Activated gamma-delta T cell treated with anti-CD3 and anti-CD28 coated beads, Interleukin-2, amount 50 U/mL, for 16 hours (primary cell): ENCODE measurements at regions not wholly inside any gene's neighbourhood (a gene's known extent, or its start where the extent isn't known, plus 50 kb on each side); places are given as distances from the start of the nearest gene placed in this dataset.
"Not testable (repeated sequence)": the region's sequence is repeated elsewhere in the genome, so short reads cannot be mapped to it uniquely, and the experiment has no call there.

Source experiments
- DNase-seq: peaks from one replicate; pipeline ENCODE4 v3.0.0-alpha.2; 2020; ENCODE audit warnings: low read depth

DNA sequence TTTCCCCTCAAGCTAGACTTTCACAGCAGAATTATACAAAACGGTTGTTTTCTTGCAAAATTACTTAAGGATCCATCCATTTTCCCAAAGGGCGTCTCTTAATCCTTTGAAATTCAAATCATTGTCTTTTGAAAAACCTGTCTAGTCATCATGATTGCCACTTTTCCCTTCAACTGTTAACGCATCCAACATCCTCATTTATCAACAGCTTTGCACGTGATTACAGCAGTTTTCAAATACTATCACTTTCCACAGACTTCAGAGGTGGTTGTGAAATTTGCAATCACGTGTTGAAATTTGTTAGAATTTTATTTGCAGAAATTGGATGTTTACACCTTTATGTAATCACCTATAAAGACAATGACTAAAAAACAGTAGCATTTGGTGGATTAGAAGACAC is 304.4 kb upstream of the SLC39A10 start:
- DNase-seq = no peak

- DNase-seq = no peak
Measured at GRCh38 chr2:195343942-195344530, 313.0 kb upstream of the SLC39A10 start.

DNA sequence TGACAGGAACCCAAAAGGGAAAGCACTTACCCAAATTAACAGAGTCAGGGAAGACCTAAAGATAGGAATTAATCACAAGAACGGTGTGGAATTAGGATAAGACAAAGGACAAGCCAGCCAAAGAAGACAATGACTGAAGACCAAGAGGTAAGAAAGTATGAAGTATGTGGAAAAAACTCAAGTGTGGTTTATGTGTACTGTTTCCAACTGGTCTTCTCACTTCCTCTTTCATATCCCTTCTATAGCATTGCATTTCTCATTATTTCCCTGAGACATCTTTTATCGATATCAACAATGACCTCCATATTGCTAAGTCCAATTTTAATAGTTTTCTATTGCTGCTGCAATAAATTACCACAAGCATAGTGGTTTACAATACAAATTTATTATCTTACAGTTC is 313.5 kb upstream of the SLC39A10 start:
- no peak for DNase-seq

DNA sequence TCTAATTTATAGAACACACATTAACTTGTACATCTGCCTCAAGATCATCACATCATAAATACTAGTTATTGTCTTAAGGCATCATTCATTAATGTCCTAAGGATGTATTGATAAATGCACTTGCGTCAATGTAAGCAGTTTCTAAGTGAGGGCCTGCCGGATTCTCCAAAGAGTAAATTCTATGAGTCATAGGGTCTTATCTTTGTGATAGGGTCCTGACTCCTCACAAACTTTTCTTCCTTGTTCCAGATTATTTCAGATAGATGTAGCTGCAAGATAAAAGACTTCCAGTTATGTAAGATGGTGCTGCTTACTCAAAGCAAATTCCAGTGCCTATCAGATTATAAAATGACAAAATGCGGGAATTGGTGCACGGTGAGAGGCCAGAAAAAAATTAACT is 315.0 kb upstream of the SLC39A10 start:
- no peak for DNase-seq

- DNase-seq = no peak
Measured at GRCh38 chr2:195338856-195339255, 318.2 kb upstream of the SLC39A10 start.

GRCh38 chr2:195337597-195337996 is 319.4 kb upstream of the SLC39A10 start:
- DNase-seq = no peak

DNA sequence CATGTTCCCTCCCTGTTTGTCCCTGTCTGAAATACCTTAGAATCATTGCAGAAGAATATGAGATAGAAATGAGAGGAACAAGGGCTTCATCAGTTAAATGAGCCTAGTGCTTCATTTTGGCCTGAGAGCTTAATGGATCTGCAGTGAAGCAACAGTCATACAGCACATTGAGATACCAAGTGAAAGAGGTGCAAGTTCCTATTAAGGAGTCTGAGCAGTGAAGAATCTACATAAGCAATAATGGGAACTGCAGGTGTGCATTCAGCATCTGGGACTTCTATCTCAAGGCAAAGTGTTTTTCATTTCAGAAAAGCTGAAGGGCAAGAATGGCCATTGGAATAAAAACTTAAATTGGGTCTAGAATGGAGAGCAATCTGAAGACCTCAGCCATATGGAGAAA is 323.2 kb upstream of the SLC39A10 start:
- no peak for DNase-seq

GRCh38 chr2:195331966-195332365 is 325.1 kb upstream of the SLC39A10 start:
- DNase-seq = no peak

DNA sequence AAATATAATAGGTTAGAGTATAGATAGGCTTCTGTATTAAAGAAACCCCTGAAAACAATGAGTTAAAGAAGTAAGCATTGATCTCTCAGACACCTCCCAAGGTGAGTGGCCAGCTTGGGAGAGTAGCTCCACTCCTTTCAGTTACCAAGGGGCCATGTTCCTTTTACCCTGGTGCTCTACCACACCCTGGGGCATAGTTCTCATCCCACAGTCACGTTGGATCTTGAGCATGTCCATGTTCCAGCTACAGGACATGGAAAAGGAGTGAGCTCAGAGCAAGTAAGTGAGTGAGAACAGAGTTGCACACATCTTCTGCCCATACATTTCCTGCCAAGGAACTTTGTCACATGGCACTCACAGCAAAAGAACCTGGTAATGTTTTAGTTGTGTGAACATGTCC is 325.9 kb upstream of the SLC39A10 start:
- DNase-seq = no peak

- no peak for DNase-seq
Measured at GRCh38 chr2:195330513-195330956, 326.5 kb upstream of the SLC39A10 start.

GRCh38 chr2:195329784-195330183 is 327.2 kb upstream of the SLC39A10 start:
- not testable (repeated sequence) for DNase-seq

- DNase-seq = no peak
Measured at GRCh38 chr2:195326537-195326936, 330.5 kb upstream of the SLC39A10 start.

- no peak for DNase-seq
Measured at GRCh38 chr2:195322324-195322723, 334.7 kb upstream of the SLC39A10 start.

- DNase-seq = no peak
Measured at GRCh38 chr2:195320413-195320973, 336.5 kb upstream of the SLC39A10 start.

DNA sequence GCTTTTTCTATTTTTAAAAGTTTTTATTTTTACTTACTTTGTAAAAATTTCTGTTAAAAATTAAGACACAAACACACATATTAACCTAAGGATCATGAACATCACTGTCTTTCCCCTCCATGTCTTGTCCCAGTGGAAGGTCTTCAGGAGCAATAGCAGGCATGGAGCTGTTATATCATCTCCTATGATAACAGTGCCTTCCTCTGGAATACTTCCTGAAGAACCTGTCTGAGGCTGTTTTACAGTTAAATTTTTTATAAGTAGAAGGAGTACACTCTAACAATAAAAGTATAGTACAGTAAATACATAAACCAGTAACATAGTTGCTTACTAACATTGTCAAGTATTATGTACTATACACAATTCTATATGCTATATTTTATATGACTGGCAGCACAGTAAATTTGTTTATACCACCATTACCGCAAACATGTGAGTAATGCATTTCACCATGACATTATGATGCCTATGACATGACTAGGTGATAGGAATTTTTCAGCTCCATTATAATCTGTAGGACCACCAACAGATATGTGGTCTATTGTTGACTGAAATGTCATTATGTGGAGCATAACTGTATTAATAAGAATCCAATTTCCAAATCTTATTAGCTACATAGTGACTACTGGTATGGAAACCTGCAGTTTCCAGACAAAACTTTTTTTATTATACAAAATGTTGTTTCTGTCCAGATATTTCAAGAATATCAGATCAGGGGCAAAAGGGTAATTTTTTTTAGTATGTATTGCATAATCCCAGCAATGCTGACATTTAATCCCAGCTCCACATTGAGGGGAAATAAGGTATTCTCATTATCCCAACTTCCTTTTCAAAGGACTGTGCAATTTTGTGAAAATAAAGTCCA is 337.2 kb upstream of the SLC39A10 start:
- no peak for DNase-seq

DNA sequence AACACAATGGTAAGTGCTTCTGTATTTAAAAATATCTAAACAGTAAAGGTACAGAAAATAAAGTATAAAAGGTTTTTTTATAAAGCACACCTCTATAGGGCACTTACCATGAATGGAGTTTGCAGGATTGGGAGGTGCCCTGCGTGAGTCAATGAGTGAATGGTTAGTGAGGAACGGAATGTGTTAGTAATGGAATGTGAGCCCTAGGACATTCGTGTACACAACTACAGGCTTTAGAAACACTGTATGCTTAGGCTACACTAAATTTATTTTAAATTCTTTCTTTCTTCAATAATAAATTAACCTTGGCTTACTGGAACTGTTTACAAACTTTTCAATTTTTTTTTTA is 337.9 kb upstream of the SLC39A10 start:
- DNase-seq = no peak

GRCh38 chr2:195318440-195319111 is 338.4 kb upstream of the SLC39A10 start:
- peak; percentile 2 for DNase-seq

- DNase-seq = no peak
Measured at GRCh38 chr2:195317550-195317949, 339.5 kb upstream of the SLC39A10 start.

GRCh38 chr2:195316486-195316885 is 340.5 kb upstream of the SLC39A10 start:
- DNase-seq = no peak

- no peak for DNase-seq
Measured at GRCh38 chr2:195313962-195314361, 343.1 kb upstream of the SLC39A10 start.

GRCh38 chr2:195312662-195313061 is 344.4 kb upstream of the SLC39A10 start:
- no peak for DNase-seq

GRCh38 chr2:195308163-195308562 is 348.9 kb upstream of the SLC39A10 start:
- no peak for DNase-seq

DNA sequence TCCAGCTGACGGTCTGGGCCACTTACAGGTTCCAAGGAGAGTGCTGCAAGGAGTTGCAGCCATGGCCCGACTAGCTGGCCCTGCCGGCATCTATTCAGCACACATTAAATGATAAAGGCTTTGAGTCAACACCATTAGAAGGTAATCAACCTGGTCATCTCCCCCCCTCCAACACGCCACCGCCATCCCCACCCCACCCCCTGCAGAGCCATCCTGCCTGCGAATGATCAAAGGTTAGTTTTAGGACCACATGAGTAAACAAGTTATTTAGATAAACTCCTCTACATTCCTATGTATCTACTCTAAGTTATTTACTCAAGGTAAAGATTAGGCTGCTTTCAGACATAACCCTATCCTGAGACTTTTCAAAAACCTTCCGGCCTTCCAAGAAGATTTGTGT is 349.3 kb upstream of the SLC39A10 start:
- DNase-seq = no peak
